DMS 273 treated with DMSO at 0.1 percent for 48 hours (cell line): ENCODE measurements at regions not wholly inside any gene's neighbourhood (a gene's known extent, or its start where the extent isn't known, plus 50 kb on each side); places are given as distances from the start of the nearest gene placed in this dataset.

Experiments
- DNase-seq: peaks from one replicate; lab custom pipeline; 2025; lab: John Stamatoyannopoulos, UW

- no peak for DNase-seq
Measured at GRCh38 chr12:24473097-24473496, 475.8 kb downstream of the BCAT1 start.

GRCh38 chr12:24470050-24470449, 478.9 kb downstream of the BCAT1 start:
- DNase-seq = no peak

- DNase-seq = no peak
Measured at GRCh38 chr12:24469089-24469488, 479.8 kb downstream of the BCAT1 start.

GRCh38 chr12:24467226-24467625, 481.7 kb downstream of the BCAT1 start:
- no peak for DNase-seq

- DNase-seq = no peak
Measured at GRCh38 chr12:24463375-24463774, 485.5 kb downstream of the BCAT1 start.

GRCh38 chr12:24462946-24463345, 486.0 kb downstream of the BCAT1 start:
- DNase-seq = no peak

GRCh38 chr12:24460506-24460905, 488.4 kb downstream of the BCAT1 start:
- no peak for DNase-seq

GRCh38 chr12:24460099-24460498, 488.8 kb downstream of the BCAT1 start:
- DNase-seq = no peak

GRCh38 chr12:24455811-24456210, 493.1 kb downstream of the BCAT1 start:
- DNase-seq = no peak

- no peak for DNase-seq
Measured at GRCh38 chr12:24447678-24448077, 498.2 kb upstream of the SOX5 start.

GRCh38 chr12:24446287-24446686, 496.8 kb upstream of the SOX5 start:
- no peak for DNase-seq

GRCh38 chr12:24444634-24445033, 495.2 kb upstream of the SOX5 start:
- no peak for DNase-seq

GRCh38 chr12:24441458-24441857, 492.0 kb upstream of the SOX5 start:
- no peak for DNase-seq

- DNase-seq = no peak
Measured at GRCh38 chr12:24436667-24437066, 487.2 kb upstream of the SOX5 start.

- DNase-seq = no peak
Measured at GRCh38 chr12:24431872-24432271, 482.4 kb upstream of the SOX5 start.

- no peak for DNase-seq
Measured at GRCh38 chr12:24427776-24428175, 478.3 kb upstream of the SOX5 start.

GRCh38 chr12:24425601-24425970, 476.1 kb upstream of the SOX5 start:
- DNase-seq = no peak

GRCh38 chr12:24424889-24425600, 475.6 kb upstream of the SOX5 start:
- no peak for DNase-seq

- no peak for DNase-seq
Measured at GRCh38 chr12:24424376-24424775, 474.9 kb upstream of the SOX5 start.

GRCh38 chr12:24423611-24424010, 474.1 kb upstream of the SOX5 start:
- no peak for DNase-seq

- DNase-seq = no peak
Measured at GRCh38 chr12:24421759-24422158, 472.3 kb upstream of the SOX5 start.

- DNase-seq = no peak
Measured at GRCh38 chr12:24418157-24418556, 468.7 kb upstream of the SOX5 start.

- DNase-seq = no peak
Measured at GRCh38 chr12:24416423-24417109, 467.1 kb upstream of the SOX5 start.

GRCh38 chr12:24415934-24416333, 466.5 kb upstream of the SOX5 start:
- DNase-seq = no peak
